Fibroblast of mammary gland (primary cell): ENCODE measurements at regions not wholly inside any gene's neighbourhood (a gene's known extent, or its start where the extent isn't known, plus 50 kb on each side); places are given as distances from the start of the nearest gene placed in this dataset.
"Not testable (repeated sequence)": the region's sequence is repeated elsewhere in the genome, so short reads cannot be mapped to it uniquely, and the experiment has no call there.

ENCODE experiments used
- DNase-seq: peaks from one replicate; pipeline ENCODE4 v3.0.0-alpha.2; 2010; ENCODE audit warnings: low read depth
- H3K4me3 ChIP-seq: 2 replicates; pipeline ENCODE4 v1.5.1; 2011; ENCODE audit warnings: low read depth, mild to moderate bottlenecking, low read length, moderate library complexity; ENCODE audit not compliant: control insufficient read depth
- TF ChIP-seq, protein P1 (sequence below): conservative IDR thresholded peaks from 2 replicates; pipeline ENCODE4 v1.5.1; 2011; ENCODE audit warnings: low read depth, low read length, inconsistent platforms; ENCODE audit not compliant: control insufficient read depth, insufficient read depth

DNA sequence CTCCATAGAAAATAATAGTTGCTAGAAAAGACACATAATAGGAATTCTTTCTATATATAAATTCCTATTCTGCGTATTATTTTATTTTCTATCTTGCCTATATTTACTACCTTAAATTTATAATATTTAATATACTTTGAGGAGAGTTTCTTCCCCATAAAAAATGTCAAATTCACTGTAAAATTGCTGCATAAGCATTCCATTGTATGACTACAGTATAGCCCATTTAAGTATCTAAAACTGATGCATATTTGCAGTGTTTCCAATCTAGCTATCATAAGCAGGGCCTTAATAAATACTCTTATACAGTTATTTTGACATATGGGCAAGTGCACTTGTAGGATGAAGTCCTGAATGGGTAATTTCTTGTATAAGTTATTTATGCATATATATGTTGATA, 1088.6 kb upstream of the EPHA6 start:
- DNase-seq: no peak
- TF ChIP-seq, protein P1, sequence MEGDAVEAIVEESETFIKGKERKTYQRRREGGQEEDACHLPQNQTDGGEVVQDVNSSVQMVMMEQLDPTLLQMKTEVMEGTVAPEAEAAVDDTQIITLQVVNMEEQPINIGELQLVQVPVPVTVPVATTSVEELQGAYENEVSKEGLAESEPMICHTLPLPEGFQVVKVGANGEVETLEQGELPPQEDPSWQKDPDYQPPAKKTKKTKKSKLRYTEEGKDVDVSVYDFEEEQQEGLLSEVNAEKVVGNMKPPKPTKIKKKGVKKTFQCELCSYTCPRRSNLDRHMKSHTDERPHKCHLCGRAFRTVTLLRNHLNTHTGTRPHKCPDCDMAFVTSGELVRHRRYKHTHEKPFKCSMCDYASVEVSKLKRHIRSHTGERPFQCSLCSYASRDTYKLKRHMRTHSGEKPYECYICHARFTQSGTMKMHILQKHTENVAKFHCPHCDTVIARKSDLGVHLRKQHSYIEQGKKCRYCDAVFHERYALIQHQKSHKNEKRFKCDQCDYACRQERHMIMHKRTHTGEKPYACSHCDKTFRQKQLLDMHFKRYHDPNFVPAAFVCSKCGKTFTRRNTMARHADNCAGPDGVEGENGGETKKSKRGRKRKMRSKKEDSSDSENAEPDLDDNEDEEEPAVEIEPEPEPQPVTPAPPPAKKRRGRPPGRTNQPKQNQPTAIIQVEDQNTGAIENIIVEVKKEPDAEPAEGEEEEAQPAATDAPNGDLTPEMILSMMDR: no peak
- H3K4me3 ChIP-seq: no peak overlapping the region

DNA sequence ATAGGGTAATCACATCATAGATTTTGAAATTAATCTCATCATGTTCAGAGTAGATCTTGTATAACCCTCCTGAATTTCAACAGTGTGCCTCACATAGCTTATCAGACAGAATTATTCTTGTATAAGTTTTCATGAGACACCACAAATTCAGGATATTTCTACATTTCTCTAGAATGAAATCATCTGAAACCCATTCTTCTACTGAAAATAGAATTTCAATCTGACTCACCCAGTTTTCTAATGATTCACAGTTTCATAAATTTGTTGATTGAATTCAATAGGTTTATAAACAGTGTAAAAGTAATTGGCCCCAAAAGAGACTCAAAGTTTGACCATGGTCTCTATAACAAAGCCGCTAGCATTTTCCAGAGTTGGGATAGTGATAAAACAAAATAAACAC, 1082.6 kb upstream of the EPHA6 start:
- TF ChIP-seq, protein P1: no peak
- no peak overlapping the region for H3K4me3 ChIP-seq
- no peak for DNase-seq

DNA sequence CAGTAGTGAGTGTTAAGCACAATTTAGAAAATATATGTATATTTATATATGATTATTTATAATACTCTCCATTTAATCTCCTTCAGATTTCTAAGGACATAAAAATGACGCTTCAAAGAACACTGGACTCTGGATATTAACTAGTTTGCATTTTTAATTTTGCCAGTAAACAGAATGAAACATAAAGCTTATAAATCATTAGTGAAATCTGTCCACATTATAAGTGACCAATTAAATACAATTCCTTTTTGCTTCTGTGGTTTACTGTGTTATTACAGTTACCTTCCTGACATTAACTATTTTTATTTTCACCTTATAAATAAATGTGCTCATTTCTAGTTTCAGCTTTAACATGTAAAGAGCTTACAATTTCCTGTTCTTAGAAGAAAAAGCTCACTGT, 1081.1 kb upstream of the EPHA6 start:
- H3K4me3 ChIP-seq: no peak overlapping the region
- TF ChIP-seq, protein P1: no peak
- no peak for DNase-seq

DNA sequence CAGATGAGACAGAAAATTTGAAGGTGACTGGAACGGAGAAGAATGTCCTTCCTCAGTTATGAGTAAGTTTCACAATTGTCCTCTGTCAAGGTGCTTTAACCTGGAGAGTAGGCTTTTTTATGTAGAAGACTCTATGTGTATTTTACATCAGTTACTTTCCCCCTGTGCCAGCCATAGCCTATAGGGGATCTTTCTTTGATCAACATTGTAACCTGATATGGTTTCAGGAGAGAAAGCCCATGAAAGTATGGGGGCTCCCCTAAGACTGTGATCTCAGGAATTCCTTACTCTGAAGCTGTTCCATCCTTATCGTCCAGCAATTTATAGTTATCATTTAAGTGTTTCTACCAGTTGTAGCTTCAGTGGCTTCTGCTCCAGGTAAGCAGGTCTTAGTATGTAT, 1076.3 kb upstream of the EPHA6 start:
- DNase-seq: no peak
- TF ChIP-seq, protein P1: no peak
- H3K4me3 ChIP-seq: no peak overlapping the region

DNA sequence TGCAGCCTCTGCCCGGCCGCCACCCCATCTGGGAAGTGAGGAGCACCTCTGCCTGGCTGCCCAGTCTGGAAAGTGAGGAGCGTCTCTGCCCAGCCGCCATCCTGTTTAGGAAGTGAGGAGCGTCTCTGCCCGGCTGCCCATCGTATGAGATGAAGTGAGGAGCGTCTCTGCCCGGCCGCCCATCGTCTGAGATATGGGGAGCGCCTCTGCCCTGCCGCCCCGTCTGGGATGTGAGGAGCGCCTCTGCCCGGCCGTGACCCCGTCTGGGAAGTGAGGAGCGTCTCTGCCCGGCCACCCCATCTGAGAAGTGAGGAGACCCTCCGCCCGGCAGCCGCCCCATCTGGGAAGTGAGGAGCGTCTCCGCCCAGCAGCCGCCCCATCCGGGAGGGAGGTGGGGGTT, 1069.5 kb upstream of the EPHA6 start:
- H3K4me3 ChIP-seq, DNase-seq: not testable (repeated sequence)

DNA sequence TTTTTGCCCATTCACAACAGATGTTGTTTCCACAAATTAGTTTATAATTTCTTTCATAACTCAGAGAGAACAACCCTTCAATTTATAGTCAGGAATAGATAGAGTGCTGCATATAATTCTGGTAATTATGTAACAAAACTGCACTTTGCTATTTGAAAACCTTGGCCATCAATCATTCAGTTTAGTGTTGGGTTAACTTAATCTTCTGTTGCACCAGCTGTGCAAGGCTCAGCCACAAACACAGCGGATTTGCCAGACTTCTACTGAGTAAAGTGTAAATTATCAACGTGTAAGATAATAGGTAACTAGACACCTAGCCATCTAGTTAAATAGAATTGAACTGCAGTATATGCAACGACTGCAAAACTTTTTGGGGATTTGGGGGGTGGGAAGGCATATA, 1064.3 kb upstream of the EPHA6 start:
- TF ChIP-seq, protein P1: no peak
- no peak for DNase-seq
- no peak overlapping the region for H3K4me3 ChIP-seq

DNA sequence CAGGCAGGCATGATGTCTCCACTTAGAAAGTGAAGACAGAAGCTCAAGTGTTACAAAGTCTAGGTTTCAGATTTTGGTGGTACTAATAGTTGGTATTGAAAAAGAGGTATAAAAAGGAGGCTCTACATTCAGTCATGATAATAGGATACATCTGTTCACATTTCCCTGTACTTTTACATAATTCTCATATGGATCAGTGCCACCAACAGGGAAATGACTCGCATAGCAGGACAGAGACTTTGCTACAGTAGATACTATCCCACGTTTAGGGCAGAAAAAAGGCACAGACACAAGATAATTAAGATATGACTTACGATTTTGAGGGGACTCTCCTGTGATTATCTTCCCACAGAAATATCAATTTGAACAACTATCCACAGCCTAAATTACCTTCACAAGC, 1062.9 kb upstream of the EPHA6 start:
- no peak for DNase-seq
- TF ChIP-seq, protein P1: no peak
- H3K4me3 ChIP-seq: no peak overlapping the region
